CD4-positive, alpha-beta T cell treated with Interleukin-4 for 4 hours (primary cell): ENCODE measurements at regions not wholly inside any gene's neighbourhood (a gene's known extent, or its start where the extent isn't known, plus 50 kb on each side); places are given as distances from the start of the nearest gene placed in this dataset.

Experiments used
- DNase-seq: peaks from one replicate; pipeline ENCODE4 v3.0.0-alpha.2; 2020

- no peak for DNase-seq
These were observed 53.3 kb downstream of the BLID start for GRCh38 chr11:122062763-122063162.

GRCh38 chr11:122059565-122059964 is 56.5 kb downstream of the BLID start:
- DNase-seq, result no peak

GRCh38 chr11:122050021-122050690 is 65.9 kb downstream of the BLID start:
- no peak for DNase-seq

GRCh38 chr11:122048401-122048800 is 67.6 kb downstream of the BLID start:
- no peak for DNase-seq

GRCh38 chr11:122046846-122047245 is 69.2 kb downstream of the BLID start:
- DNase-seq, result no peak

GRCh38 chr11:122046438-122046837 is 69.6 kb downstream of the BLID start:
- DNase-seq, result no peak

GRCh38 chr11:122045181-122045586 is 70.8 kb downstream of the BLID start:
- no peak for DNase-seq

- DNase-seq, result no peak
These were observed 71.9 kb downstream of the BLID start for GRCh38 chr11:122044086-122044485.

- no peak for DNase-seq
These were observed 73.0 kb downstream of the BLID start for GRCh38 chr11:122042981-122043380.

GRCh38 chr11:122040464-122040863 is 75.6 kb downstream of the BLID start:
- no peak for DNase-seq

GRCh38 chr11:122038543-122038942 is 77.5 kb downstream of the BLID start:
- no peak for DNase-seq

GRCh38 chr11:122037911-122038310 is 78.1 kb downstream of the BLID start:
- no peak for DNase-seq

GRCh38 chr11:122036493-122036892 is 79.5 kb downstream of the BLID start:
- DNase-seq, result no peak

GRCh38 chr11:122036018-122036417 is 80.0 kb downstream of the BLID start:
- no peak for DNase-seq

- no peak for DNase-seq
These were observed 82.4 kb downstream of the BLID start for GRCh38 chr11:122033631-122034030.

GRCh38 chr11:122033193-122033592 is 82.8 kb downstream of the BLID start:
- no peak for DNase-seq

- no peak for DNase-seq
These were observed 83.7 kb downstream of the BLID start for GRCh38 chr11:122032317-122032716.

GRCh38 chr11:122031813-122032212 is 84.2 kb downstream of the BLID start:
- no peak for DNase-seq

GRCh38 chr11:122030286-122030685 is 85.7 kb downstream of the BLID start:
- DNase-seq, result no peak

- DNase-seq, result no peak
These were observed 87.5 kb downstream of the BLID start for GRCh38 chr11:122028545-122028944.

GRCh38 chr11:122028036-122028435 is 88.0 kb downstream of the BLID start:
- no peak for DNase-seq

GRCh38 chr11:122025757-122026156 is 90.3 kb downstream of the BLID start:
- no peak for DNase-seq

GRCh38 chr11:122024278-122024677 is 91.7 kb downstream of the BLID start:
- DNase-seq, result no peak

- no peak for DNase-seq
These were observed 92.3 kb downstream of the BLID start for GRCh38 chr11:122023614-122024250.

GRCh38 chr11:122022646-122023045 is 93.4 kb downstream of the BLID start:
- no peak for DNase-seq
